HG03045 (cell line): ENCODE measurements at regions not wholly inside any gene's neighbourhood (a gene's known extent, or its start where the extent isn't known, plus 50 kb on each side); places are given as distances from the start of the nearest gene placed in this dataset.
"Not testable (repeated sequence)": the region's sequence is repeated elsewhere in the genome, so short reads cannot be mapped to it uniquely, and the experiment has no call there.

Source experiments
- ATAC-seq: cut with Tn5 transposase; IDR thresholded peaks from one replicate; pipeline ENCODE4 v1.9.1; 2021; ENCODE audit warnings: mild to moderate bottlenecking, moderate library complexity; ENCODE audit not compliant: unreplicated experiment

- no peak for ATAC-seq
Observed at GRCh38 chr2:103363639-103364038, 601.8 kb downstream of the TMEM182 start.

GRCh38 chr2:103364177-103364576, 602.3 kb downstream of the TMEM182 start:
- ATAC-seq, result no peak

GRCh38 chr2:103365071-103365470, 603.2 kb downstream of the TMEM182 start:
- no peak for ATAC-seq

- no peak for ATAC-seq
Observed at GRCh38 chr2:103367877-103368276, 606.0 kb downstream of the TMEM182 start.

- ATAC-seq, result no peak
Observed at GRCh38 chr2:103383541-103383940, 621.7 kb downstream of the TMEM182 start.

- no peak for ATAC-seq
Observed at GRCh38 chr2:103386872-103387271, 625.0 kb downstream of the TMEM182 start.

GRCh38 chr2:103387888-103388287, 626.1 kb downstream of the TMEM182 start:
- no peak for ATAC-seq

- no peak for ATAC-seq
Observed at GRCh38 chr2:103396152-103396551, 634.3 kb downstream of the TMEM182 start.

- ATAC-seq, result no peak
Observed at GRCh38 chr2:103401621-103402020, 639.8 kb downstream of the TMEM182 start.

- ATAC-seq, result no peak
Observed at GRCh38 chr2:103402336-103402735, 640.5 kb downstream of the TMEM182 start.

GRCh38 chr2:103402944-103403343, 641.1 kb downstream of the TMEM182 start:
- ATAC-seq, result no peak

GRCh38 chr2:103403388-103403787, 641.6 kb downstream of the TMEM182 start:
- ATAC-seq, result not testable (repeated sequence)

- ATAC-seq, result no peak
Observed at GRCh38 chr2:103410221-103410620, 648.4 kb downstream of the TMEM182 start.

GRCh38 chr2:103419506-103419905, 657.7 kb downstream of the TMEM182 start:
- no peak for ATAC-seq

- ATAC-seq, result no peak
Observed at GRCh38 chr2:103423100-103423499, 661.3 kb downstream of the TMEM182 start.

GRCh38 chr2:103427567-103427966, 665.7 kb downstream of the TMEM182 start:
- no peak for ATAC-seq

- no peak for ATAC-seq
Observed at GRCh38 chr2:103430191-103430590, 668.4 kb downstream of the TMEM182 start.

GRCh38 chr2:103435010-103435409, 673.2 kb downstream of the TMEM182 start:
- ATAC-seq, result no peak

GRCh38 chr2:103437161-103437560, 675.3 kb downstream of the TMEM182 start:
- no peak for ATAC-seq

GRCh38 chr2:103445347-103445746, 683.5 kb downstream of the TMEM182 start:
- no peak for ATAC-seq

GRCh38 chr2:103448495-103448894, 686.7 kb downstream of the TMEM182 start:
- no peak for ATAC-seq

- no peak for ATAC-seq
Observed at GRCh38 chr2:103451283-103451682, 689.5 kb downstream of the TMEM182 start.

GRCh38 chr2:103459283-103459682, 697.5 kb downstream of the TMEM182 start:
- no peak for ATAC-seq

GRCh38 chr2:103462101-103462500, 700.3 kb downstream of the TMEM182 start:
- ATAC-seq, result no peak
